KMS-11 (cell line): ENCODE measurements at regions not wholly inside any gene's neighbourhood (a gene's known extent, or its start where the extent isn't known, plus 50 kb on each side); places are given as distances from the start of the nearest gene placed in this dataset.

ENCODE experiments used
- H2AFZ ChIP-seq: fragments of 200-600 bp; sonication (generic); 2 replicates; pipeline ENCODE4 v1.6.1; 2016; ENCODE audit warnings: antibody characterized with exemption, mixed run types, low read depth
- H3K27ac ChIP-seq: fragments of 200-600 bp; sonication (generic); 2 replicates; pipeline ENCODE4 v1.6.1; 2016; ENCODE audit warnings: mild to moderate bottlenecking, mixed run types
- H3K27me3 ChIP-seq: fragments of 200-600 bp; sonication (generic); 2 replicates; pipeline ENCODE4 v1.6.1; 2017; ENCODE audit warnings: mild to moderate bottlenecking, low read depth, mixed run types, moderate library complexity; ENCODE audit not compliant: insufficient read depth
- H3K36me3 ChIP-seq: fragments of 200-600 bp; sonication (generic); 2 replicates; pipeline ENCODE4 v1.6.1; 2017; ENCODE audit warnings: mild to moderate bottlenecking, mixed run types; ENCODE audit not compliant: insufficient read depth
- H3K4me1 ChIP-seq: fragments of 200-600 bp; sonication (generic); 2 replicates; pipeline ENCODE4 v1.6.1; 2016; ENCODE audit warnings: mild to moderate bottlenecking, low read depth, mixed run types; ENCODE audit not compliant: poor library complexity, severe bottlenecking
- H3K4me2 ChIP-seq: fragments of 200-600 bp; sonication (generic); 2 replicates; pipeline ENCODE4 v1.7.0; 2016; ENCODE audit warnings: mild to moderate bottlenecking, mixed run types
- H3K4me3 ChIP-seq: fragments of 200-600 bp; sonication (generic); IDR thresholded peaks from 2 replicates; pipeline ENCODE4 v1.6.1; 2017; ENCODE audit warnings: low read depth, low read length, mixed read lengths; ENCODE audit not compliant: insufficient read depth
- H3K79me2 ChIP-seq: fragments of 200-600 bp; sonication (generic); 2 replicates; pipeline ENCODE4 v1.6.1; 2016; ENCODE audit warnings: low read depth, mixed run types; ENCODE audit not compliant: insufficient read depth
- H3K9ac ChIP-seq: fragments of 200-600 bp; sonication (generic); 2 replicates; pipeline ENCODE4 v1.6.1; 2016; ENCODE audit warnings: mild to moderate bottlenecking, mixed run types
- H4K20me1 ChIP-seq: fragments of 200-600 bp; sonication (generic); 2 replicates; pipeline ENCODE4 v1.6.1; 2016; ENCODE audit warnings: mild to moderate bottlenecking, mixed run types; ENCODE audit not compliant: insufficient read depth
- TF ChIP-seq, protein P1 (sequence below): fragments of 200-600 bp; sonication (generic); conservative IDR thresholded peaks from 2 replicates; pipeline ENCODE4 v1.6.1; 2017; ENCODE audit warnings: low read depth, mild to moderate bottlenecking, antibody characterized with exemption, low read length, moderate library complexity, mixed read lengths

DNA sequence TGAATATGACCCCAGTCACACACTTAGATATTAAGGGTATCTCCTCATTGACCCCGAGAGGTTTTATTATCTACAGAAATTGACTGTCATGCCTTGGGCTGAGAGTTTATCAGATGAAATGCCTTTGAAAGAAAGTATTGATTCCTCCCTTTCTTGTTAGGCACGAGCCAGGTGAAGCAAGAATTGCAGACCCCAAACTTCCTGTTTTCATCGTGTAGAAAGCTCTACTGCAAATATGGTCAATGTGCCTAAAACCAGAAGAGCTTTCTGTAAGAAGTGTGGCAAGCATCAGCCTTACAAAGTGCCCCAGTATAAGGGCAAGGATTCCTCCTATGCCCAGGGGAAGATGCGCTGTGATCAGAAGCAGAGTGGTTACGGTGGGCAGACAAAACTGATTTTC, 143.9 kb upstream of the FUT8 start:
- H3K4me3 ChIP-seq, result no peak overlapping the region
- H3K4me2 ChIP-seq, result no peak overlapping the region
- no peak overlapping the region for H3K27ac ChIP-seq
- no peaks in the 10 kb centered on the region for H4K20me1 ChIP-seq
- no peaks in the 10 kb centered on the region for H3K4me1 ChIP-seq
- no peaks in the 10 kb centered on the region for H3K36me3 ChIP-seq
- no peak overlapping the region for H2AFZ ChIP-seq
- no peak overlapping the region for H3K9ac ChIP-seq
- no peaks in the 10 kb centered on the region for H3K79me2 ChIP-seq
- TF ChIP-seq, protein P1, sequence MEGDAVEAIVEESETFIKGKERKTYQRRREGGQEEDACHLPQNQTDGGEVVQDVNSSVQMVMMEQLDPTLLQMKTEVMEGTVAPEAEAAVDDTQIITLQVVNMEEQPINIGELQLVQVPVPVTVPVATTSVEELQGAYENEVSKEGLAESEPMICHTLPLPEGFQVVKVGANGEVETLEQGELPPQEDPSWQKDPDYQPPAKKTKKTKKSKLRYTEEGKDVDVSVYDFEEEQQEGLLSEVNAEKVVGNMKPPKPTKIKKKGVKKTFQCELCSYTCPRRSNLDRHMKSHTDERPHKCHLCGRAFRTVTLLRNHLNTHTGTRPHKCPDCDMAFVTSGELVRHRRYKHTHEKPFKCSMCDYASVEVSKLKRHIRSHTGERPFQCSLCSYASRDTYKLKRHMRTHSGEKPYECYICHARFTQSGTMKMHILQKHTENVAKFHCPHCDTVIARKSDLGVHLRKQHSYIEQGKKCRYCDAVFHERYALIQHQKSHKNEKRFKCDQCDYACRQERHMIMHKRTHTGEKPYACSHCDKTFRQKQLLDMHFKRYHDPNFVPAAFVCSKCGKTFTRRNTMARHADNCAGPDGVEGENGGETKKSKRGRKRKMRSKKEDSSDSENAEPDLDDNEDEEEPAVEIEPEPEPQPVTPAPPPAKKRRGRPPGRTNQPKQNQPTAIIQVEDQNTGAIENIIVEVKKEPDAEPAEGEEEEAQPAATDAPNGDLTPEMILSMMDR, result no peak
- no peaks in the 10 kb centered on the region for H3K27me3 ChIP-seq

DNA sequence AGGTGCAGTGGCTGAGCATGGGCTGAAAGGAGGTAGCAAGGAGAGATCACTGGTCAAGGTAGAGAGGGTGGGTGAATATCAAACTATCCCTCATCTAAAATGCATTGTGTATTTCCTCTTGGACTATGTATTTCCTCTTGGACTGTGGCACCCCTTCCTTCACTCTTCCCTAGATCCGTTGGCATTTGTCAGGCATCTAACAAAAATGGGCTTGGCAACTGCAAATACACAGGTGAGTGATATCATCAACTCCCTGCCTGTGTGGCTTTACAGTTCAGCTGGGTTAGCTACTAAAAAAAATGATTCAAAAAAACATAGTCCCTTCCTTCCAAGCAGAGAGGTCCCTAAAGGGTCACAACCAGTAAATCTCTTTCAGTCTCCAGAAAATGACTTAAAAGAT, 142.8 kb upstream of the FUT8 start:
- H3K9ac ChIP-seq, result no peak overlapping the region
- no peaks in the 10 kb centered on the region for H3K4me1 ChIP-seq
- TF ChIP-seq, protein P1, result no peak

DNA sequence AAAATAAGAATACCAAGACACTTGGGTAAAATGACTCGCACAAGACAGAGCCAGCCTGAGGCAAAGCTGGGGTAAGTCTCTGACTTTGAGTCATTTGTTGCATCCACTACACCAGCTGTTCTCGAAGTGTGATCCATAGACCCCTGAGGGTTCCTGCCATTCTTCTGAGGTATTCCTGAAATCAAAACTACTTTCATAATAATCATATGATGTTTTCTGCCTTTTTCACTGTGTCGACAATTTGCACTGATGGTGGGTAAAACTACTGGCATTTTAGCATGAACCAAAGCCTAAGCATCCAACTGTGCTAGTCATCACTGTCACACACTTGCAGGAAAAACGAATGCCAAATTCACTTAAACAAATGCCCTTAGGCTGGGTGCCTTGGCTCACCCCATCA, 135.5 kb upstream of the FUT8 start:
- Histone ChIP-seq H3K36me3 (no peaks in the 10 kb centered on the region), H4K20me1 (no peaks in the 10 kb centered on the region), H3K4me2 (no peak overlapping the region), H3K4me3 (no peak overlapping the region), H2AFZ (no peak overlapping the region), H3K9ac (no peak overlapping the region), H3K4me1 (peaks cover 5% of the 10 kb centered on the region), H3K27me3 (no peaks in the 10 kb centered on the region), H3K27ac (no peak overlapping the region), H3K79me2 (no peaks in the 10 kb centered on the region)
- TF ChIP-seq, protein P1, result no peak

More for the DNA sequence above, 142.8 kb upstream of the FUT8 start:
- Histone ChIP-seq H3K4me3 (no peak overlapping the region), H3K79me2 (no peaks in the 10 kb centered on the region), H3K27ac (no peak overlapping the region), H3K4me2 (no peak overlapping the region), H2AFZ (no peak overlapping the region), H3K36me3 (no peaks in the 10 kb centered on the region), H4K20me1 (no peaks in the 10 kb centered on the region), H3K27me3 (no peaks in the 10 kb centered on the region)

DNA sequence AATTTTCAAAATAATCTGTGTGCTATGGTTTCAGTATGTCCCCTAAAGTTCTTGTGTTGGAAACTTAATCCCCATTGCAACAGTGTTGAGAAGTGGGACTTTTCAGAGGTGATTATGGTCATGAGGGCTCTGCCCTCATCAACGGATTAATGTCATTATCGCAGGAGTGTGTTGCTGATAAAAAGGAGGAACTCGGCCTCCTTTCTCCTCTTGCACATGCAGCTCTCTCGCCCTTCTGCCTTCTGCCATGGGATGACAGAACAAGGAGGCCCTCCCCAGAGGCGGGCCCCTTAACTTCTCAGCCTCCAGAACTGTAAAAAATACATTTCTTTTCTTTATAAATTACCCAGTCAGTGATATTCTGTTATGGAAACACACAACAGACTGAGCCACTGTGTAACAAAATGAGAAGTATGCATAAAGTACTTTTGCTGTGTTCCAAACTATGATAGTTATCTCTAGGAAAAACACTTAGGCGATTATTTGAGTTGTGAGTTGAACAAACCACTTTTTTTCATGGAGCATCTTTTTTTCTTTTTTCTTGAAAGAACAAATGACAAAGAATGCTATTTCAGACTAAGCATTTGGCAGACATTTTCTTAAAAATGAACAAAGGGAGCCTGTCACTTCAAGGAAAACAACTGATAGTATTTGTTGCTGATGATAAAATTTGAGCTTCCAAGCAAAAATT, 134.8 kb upstream of the FUT8 start:
- H3K9ac ChIP-seq, result no peak overlapping the region
- H3K27ac ChIP-seq, result no peak overlapping the region
- H3K4me3 ChIP-seq, result no peak overlapping the region
- H3K4me1 ChIP-seq, result peaks cover 12% of the 10 kb centered on the region
- H2AFZ ChIP-seq, result no peak overlapping the region
- TF ChIP-seq, protein P1, result no peak
- H3K79me2 ChIP-seq, result no peaks in the 10 kb centered on the region
- no peak overlapping the region for H3K4me2 ChIP-seq
- no peaks in the 10 kb centered on the region for H3K27me3 ChIP-seq
- H4K20me1 ChIP-seq, result no peaks in the 10 kb centered on the region
- H3K36me3 ChIP-seq, result no peaks in the 10 kb centered on the region
